ENCODE measurements at regions not wholly inside any gene's neighbourhood (a gene's known extent, or its start where the extent isn't known, plus 50 kb on each side); places are given as distances from the start of the nearest gene placed in this dataset.
"Not testable (repeated sequence)": the region's sequence is repeated elsewhere in the genome, so short reads cannot be mapped to it uniquely, and the experiment has no call there.

GRCh38 chr4:125168531-125168930 is 146.2 kb upstream of the FAT4 start:
- no peak overlapping the region for H3K4me2 ChIP-seq (ENCODE audit: insufficient read depth, low read length)
- no peak overlapping the region for H2AFZ ChIP-seq (ENCODE audit: low read depth, low read length)
- no peaks in the 10 kb centered on the region for H3K9me3 ChIP-seq (replicated peaks; ENCODE audit: control insufficient read depth, insufficient read depth, low read length)
- no peak for FAIRE-seq
- TF ChIP-seq, protein P1, sequence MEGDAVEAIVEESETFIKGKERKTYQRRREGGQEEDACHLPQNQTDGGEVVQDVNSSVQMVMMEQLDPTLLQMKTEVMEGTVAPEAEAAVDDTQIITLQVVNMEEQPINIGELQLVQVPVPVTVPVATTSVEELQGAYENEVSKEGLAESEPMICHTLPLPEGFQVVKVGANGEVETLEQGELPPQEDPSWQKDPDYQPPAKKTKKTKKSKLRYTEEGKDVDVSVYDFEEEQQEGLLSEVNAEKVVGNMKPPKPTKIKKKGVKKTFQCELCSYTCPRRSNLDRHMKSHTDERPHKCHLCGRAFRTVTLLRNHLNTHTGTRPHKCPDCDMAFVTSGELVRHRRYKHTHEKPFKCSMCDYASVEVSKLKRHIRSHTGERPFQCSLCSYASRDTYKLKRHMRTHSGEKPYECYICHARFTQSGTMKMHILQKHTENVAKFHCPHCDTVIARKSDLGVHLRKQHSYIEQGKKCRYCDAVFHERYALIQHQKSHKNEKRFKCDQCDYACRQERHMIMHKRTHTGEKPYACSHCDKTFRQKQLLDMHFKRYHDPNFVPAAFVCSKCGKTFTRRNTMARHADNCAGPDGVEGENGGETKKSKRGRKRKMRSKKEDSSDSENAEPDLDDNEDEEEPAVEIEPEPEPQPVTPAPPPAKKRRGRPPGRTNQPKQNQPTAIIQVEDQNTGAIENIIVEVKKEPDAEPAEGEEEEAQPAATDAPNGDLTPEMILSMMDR (IDR thresholded peaks at IDR 0.05; ENCODE audit: extremely low read depth in 1 of 2, insufficient read depth in 1 of 2, low read depth in 1 of 2, low read length in 2 of 2), result no peak
- TF ChIP-seq EZH2 (IDR thresholded peaks at IDR 0.05; ENCODE audit: borderline replicate concordance, low read depth, low read length, severe bottlenecking) (no peak), POLR2AphosphoS5 (IDR thresholded peaks at IDR 0.05; ENCODE audit: insufficient read depth, low read depth, low read length) (no peak), POLR2A (IDR thresholded peaks at IDR 0.05; ENCODE audit: low read depth, low read length) (no peak), JUN (IDR thresholded peaks at IDR 0.05; ENCODE audit: borderline replicate concordance, insufficient read depth, insufficient read length, low read depth) (no peak), FOS (IDR thresholded peaks at IDR 0.05; ENCODE audit: borderline replicate concordance, insufficient read depth, low read length) (no peak), GATA2 (IDR thresholded peaks at IDR 0.05; ENCODE audit: insufficient read depth, insufficient read length, low read depth, low read length) (no peak), MYC (IDR thresholded peaks at IDR 0.05; ENCODE audit: low read depth, low read length) (no peak)
- TF ChIP-seq, protein P2, sequence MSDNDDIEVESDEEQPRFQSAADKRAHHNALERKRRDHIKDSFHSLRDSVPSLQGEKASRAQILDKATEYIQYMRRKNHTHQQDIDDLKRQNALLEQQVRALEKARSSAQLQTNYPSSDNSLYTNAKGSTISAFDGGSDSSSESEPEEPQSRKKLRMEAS (IDR thresholded peaks at IDR 0.05; ENCODE audit: insufficient read depth, insufficient read length), result no peak
- no TSS peak for BruUV-seq (replicated peaks)
- dilution Hi-C loops (cut with MboI; ENCODE audit: extremely low pct_ligation_motif_present, low sequenced_read_pairs), result no loop called here
- no peaks in the 10 kb centered on the region for H3K27me3 ChIP-seq (ENCODE audit: control insufficient read depth in 2 of 2, insufficient read depth in 2 of 2, low read length in 2 of 2)
- no peaks in the 10 kb centered on the region for H3K36me3 ChIP-seq (ENCODE audit: control insufficient read depth in 2 of 2, extremely low read depth in 1 of 2, insufficient read depth in 2 of 2, low read length in 2 of 2)
- ChIA-PET POLR2A (no interaction called here), CTCF (no interaction called here)
- H3K4me3 ChIP-seq (replicated peaks in 1 of 3; ENCODE audit: insufficient read depth in 1 of 3, low read depth in 1 of 3, low read length in 3 of 3), result no peak overlapping the region
- no peaks in the 10 kb centered on the region for H4K20me1 ChIP-seq (replicated peaks; ENCODE audit: control insufficient read depth, extremely low read depth, insufficient read depth, low read length)
- H3K9ac ChIP-seq (replicated peaks; ENCODE audit: extremely low read depth, insufficient read depth, low read length), result no peak overlapping the region
- H3K79me2 ChIP-seq (ENCODE audit: control insufficient read depth, insufficient read depth, low read length), result no peaks in the 10 kb centered on the region
- no peaks in the 10 kb centered on the region for H3K9me1 ChIP-seq (replicated peaks; ENCODE audit: control insufficient read depth, extremely low read depth, insufficient read depth, low read length)
- no peak for DNase-seq (ENCODE audit: low read depth, low spot score)
- no peaks in the 10 kb centered on the region for H3K4me1 ChIP-seq (ENCODE audit: control insufficient read depth, extremely low read depth, insufficient read depth, low read length)
- no peak overlapping the region for H3K27ac ChIP-seq (ENCODE audit: insufficient read depth, low read depth, low read length)
- intact Hi-C loops (cut with micrococcal nuclease), result no loop called here

DNA sequence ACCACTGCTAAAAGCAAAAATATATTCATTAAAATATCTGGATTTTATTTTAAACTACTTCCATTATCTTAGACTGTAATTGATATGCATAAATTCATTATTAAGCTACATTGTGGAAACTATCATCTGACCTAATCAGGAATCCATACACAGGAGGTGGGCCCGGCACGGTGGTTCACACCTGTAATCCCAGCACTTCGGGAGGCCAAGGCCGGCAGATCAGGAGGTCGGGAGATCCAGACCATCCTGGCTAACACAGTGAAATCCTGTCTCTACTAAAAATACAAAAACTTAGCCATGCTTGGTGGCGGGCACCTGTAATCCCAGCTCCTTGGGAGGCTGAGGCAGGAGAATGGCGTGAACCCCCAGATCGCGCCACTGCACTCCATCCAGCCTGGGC is 148.7 kb upstream of the FAT4 start:
- H2AFZ ChIP-seq (ENCODE audit: low read depth, low read length); POLR2A ChIA-PET; H3K4me2 ChIP-seq (ENCODE audit: insufficient read depth, low read length); H3K27ac ChIP-seq (ENCODE audit: insufficient read depth, low read depth, low read length); dilution Hi-C loops (cut with MboI; ENCODE audit: extremely low pct_ligation_motif_present, low sequenced_read_pairs); DNase-seq (ENCODE audit: low read depth, low spot score); intact Hi-C loops (cut with micrococcal nuclease); H3K79me2 ChIP-seq (ENCODE audit: control insufficient read depth, insufficient read depth, low read length); H4K20me1 ChIP-seq (replicated peaks; ENCODE audit: control insufficient read depth, extremely low read depth, insufficient read depth, low read length); H3K9me1 ChIP-seq (replicated peaks; ENCODE audit: control insufficient read depth, extremely low read depth, insufficient read depth, low read length); H3K27me3 ChIP-seq (ENCODE audit: control insufficient read depth in 2 of 2, insufficient read depth in 2 of 2, low read length in 2 of 2); H3K9ac ChIP-seq (replicated peaks; ENCODE audit: extremely low read depth, insufficient read depth, low read length); H3K36me3 ChIP-seq (ENCODE audit: control insufficient read depth in 2 of 2, extremely low read depth in 1 of 2, insufficient read depth in 2 of 2, low read length in 2 of 2); H3K4me1 ChIP-seq (ENCODE audit: control insufficient read depth, extremely low read depth, insufficient read depth, low read length); H3K4me3 ChIP-seq (replicated peaks in 1 of 3; ENCODE audit: insufficient read depth in 1 of 3, low read depth in 1 of 3, low read length in 3 of 3); BruUV-seq (replicated peaks); H3K9me3 ChIP-seq (replicated peaks; ENCODE audit: control insufficient read depth, insufficient read depth, low read length); FAIRE-seq: not testable (repeated sequence)
- CTCF ChIA-PET, result interaction anchor here (1.2 kb wide), 1 partner anchor 8 kb away, joined by 3 read pairs; no protein-coding TSS in a partner anchor
